ENCODE measurements at regions not wholly inside any gene's neighbourhood (a gene's known extent, or its start where the extent isn't known, plus 50 kb on each side); places are given as distances from the start of the nearest gene placed in this dataset.

GRCh38 chr15:31476866-31477265 is 150.2 kb downstream of the KLF13 start:
- H3K27me3 ChIP-seq (ENCODE audit: control insufficient read depth, insufficient read depth, low read length), result peaks cover 13% of the 10 kb centered on the region
- no peak overlapping the region for H3K27ac ChIP-seq (ENCODE audit: low read depth, low read length)
- CTCF ChIA-PET, result interaction anchor here (4.7 kb wide), 1 partner anchor 12 kb away, joined by 34 read pairs; no protein-coding TSS in a partner anchor
- DNase-seq (ENCODE audit: low read depth, low spot score), result no peak
- H3K9me3 ChIP-seq (ENCODE audit: control insufficient read depth, insufficient read depth, low read length), result no peaks in the 10 kb centered on the region
- TF ChIP-seq CTCF (IDR thresholded peaks at IDR 0.05; ENCODE audit: low read depth, low read length), result no peak
- POLR2A ChIA-PET, result no interaction called here
- no peak overlapping the region for H3K4me3 ChIP-seq (ENCODE audit: low read depth, low read length)

DNA sequence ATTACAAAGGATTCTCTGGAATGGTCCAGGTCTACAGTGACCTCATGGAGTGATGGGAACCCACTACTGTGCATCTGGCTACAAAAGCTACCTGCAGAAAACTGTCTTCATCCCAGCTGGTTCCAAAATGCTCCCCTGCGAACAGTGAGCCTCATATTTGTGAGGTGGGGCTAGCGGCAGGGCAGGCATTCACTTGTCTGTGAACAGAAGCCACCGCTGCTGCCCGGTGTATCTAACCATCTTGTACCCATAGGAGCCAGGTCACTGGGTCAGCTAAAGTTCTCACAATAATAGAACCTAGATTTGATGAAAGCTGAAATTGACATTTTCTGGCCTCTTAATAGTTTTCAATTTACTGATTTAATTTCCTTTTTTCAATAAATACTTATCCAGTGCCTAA is 150.7 kb downstream of the KLF13 start:
- Histone ChIP-seq H3K4me3 (ENCODE audit: low read depth, low read length) (no peak overlapping the region), H3K9me3 (ENCODE audit: control insufficient read depth, insufficient read depth, low read length) (peaks cover under 1% of the 10 kb centered on the region; the same call in 1 of the 2 replicates), H3K27me3 (ENCODE audit: control insufficient read depth, insufficient read depth, low read length) (peaks cover 17% of the 10 kb centered on the region), H3K27ac (ENCODE audit: low read depth, low read length) (no peak overlapping the region)
- ChIA-PET CTCF (interaction anchor here (4.7 kb wide), 1 partner anchor 11 kb away, joined by 34 read pairs; no protein-coding TSS in a partner anchor), POLR2A (no interaction called here)
- no peak for TF ChIP-seq CTCF (IDR thresholded peaks at IDR 0.05; ENCODE audit: low read depth, low read length)
- no peak for DNase-seq (ENCODE audit: low read depth, low spot score)

DNA sequence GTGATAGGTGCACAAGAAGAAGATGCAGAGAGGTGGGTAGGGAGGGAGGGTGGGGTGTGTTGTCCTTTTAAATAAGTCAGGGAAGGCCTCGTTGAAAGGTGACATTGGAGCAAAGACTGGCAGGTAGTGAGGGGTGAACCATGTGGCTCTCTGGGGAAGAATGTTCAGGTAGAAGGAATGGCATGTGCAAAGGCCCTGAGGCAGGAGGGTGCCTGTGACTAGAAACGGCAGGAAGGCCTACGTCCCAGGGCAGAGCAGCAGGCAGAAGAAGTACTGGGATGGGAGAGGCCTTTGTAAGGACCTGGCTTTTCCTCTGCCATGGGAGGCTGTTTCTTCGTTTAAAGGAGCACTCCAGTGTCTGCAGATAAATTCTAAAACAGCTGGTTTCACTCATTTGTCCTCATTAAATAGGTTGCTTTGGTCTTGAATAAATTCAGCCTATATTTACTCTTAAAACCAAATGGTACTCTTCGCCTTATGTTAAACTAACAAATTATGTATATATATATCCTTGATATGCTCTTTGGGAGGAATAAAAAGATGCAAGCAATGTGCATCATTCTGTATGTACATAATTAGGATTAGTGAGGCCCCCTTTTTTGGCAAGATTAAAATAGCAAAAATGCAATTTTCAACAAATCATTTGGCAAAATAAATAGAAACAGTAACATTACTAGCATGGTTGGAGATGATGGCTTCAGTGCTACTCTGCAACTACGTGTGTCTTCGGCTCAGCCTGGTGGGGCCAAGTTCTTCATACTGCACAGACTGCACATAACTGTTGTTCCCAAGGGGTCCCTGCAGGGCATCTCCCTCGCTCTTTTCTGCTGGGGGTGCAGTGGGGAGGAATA is 151.4 kb downstream of the KLF13 start:
- no peak for DNase-seq (ENCODE audit: low read depth, low spot score)
- no peak overlapping the region for H3K4me3 ChIP-seq (ENCODE audit: low read depth, low read length)
- ChIA-PET CTCF (interaction anchor here (4.7 kb wide), 1 partner anchor 11 kb away, joined by 34 read pairs; no protein-coding TSS in a partner anchor), POLR2A (no interaction called here)
- H3K27me3 ChIP-seq (ENCODE audit: control insufficient read depth, insufficient read depth, low read length), result peaks cover 24% of the 10 kb centered on the region
- H3K27ac ChIP-seq (ENCODE audit: low read depth, low read length), result no peak overlapping the region
- H3K9me3 ChIP-seq (ENCODE audit: control insufficient read depth, insufficient read depth, low read length), result peaks cover 5% of the 10 kb centered on the region; the same call in 1 of the 2 replicates
- TF ChIP-seq CTCF (IDR thresholded peaks at IDR 0.05; ENCODE audit: low read depth, low read length), result no peak

DNA sequence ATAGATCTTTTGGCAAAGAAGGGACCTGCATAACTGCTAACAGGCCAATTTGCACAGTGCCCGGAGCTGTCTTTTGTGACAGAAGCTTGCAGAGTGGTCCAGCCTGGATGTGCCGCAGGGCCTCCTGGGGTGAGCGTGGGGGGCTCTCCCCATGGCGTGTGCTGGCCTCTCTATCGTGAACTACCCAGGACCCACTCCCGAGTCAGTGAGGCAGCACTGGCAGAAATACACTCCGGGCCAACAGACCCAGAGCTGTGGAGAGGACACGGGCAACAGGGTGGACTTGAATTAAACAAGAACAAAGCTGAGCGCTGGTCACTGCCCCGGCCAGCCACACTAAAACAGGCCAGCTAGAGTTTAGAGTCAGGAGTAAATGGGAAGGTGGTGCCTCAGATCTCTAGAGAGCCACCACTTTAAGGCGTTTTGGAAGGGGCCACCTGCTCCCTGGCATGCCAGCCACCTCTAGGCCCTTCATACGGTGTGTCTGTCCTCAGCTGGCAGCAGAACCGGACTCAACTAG is 152.1 kb downstream of the KLF13 start:
- TF ChIP-seq CTCF (IDR thresholded peaks at IDR 0.05; ENCODE audit: low read depth, low read length), result no peak
- Histone ChIP-seq H3K27ac (ENCODE audit: low read depth, low read length) (no peak overlapping the region), H3K27me3 (ENCODE audit: control insufficient read depth, insufficient read depth, low read length) (peaks cover 24% of the 10 kb centered on the region), H3K9me3 (ENCODE audit: control insufficient read depth, insufficient read depth, low read length) (peaks cover 5% of the 10 kb centered on the region; the same call in 1 of the 2 replicates), H3K4me3 (ENCODE audit: low read depth, low read length) (no peak overlapping the region)
- ChIA-PET POLR2A (no interaction called here), CTCF (interaction anchor here (2.4 to 4.7 kb wide), 2 partner anchors 10 to 12 kb away, joined by 7 to 34 read pairs; no protein-coding TSS in a partner anchor)
- DNase-seq (ENCODE audit: low read depth, low spot score), result no peak
